ENCODE measurements at regions not wholly inside any gene's neighbourhood (a gene's known extent, or its start where the extent isn't known, plus 50 kb on each side); places are given as distances from the start of the nearest gene placed in this dataset.

DNA sequence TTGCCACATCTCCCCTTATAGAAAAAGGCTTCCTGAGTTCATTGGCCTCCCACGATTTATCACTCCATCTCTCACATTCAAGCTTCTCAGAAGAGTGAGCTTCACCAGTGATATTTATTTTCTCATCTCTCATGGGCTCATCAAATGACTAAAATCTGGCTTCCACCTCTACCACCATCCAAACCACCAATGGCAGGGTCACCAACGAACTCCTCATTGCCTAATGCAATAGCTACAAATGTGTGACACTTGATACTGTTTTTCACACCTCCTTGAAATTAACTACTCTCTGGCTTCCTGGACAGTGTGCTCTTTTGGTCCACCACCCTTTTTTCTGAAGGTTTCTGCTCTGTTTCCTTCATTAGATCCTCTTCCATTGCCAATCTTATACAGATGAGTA lies 129.0 kb downstream of the SH2D1A start:
- intact Hi-C loops (cut with DNase I; ENCODE audit: low total_unique reads): no loop called here
- DNase-seq: no peak
- no peaks in the 10 kb centered on the region for H3K9me3 ChIP-seq
- no peak for TF ChIP-seq POLR2AphosphoS5 (IDR thresholded peaks at IDR 0.05)
- no peak for TF ChIP-seq POLR2A (IDR thresholded peaks at IDR 0.05)
- TF ChIP-seq CTCF (IDR thresholded peaks at IDR 0.05 in 8 of 11, conservative IDR thresholded peaks at IDR 0.05 in 3 of 11): no peak
- H3K4me3 ChIP-seq: no peak overlapping the region
- no peaks in the 10 kb centered on the region for H3K27me3 ChIP-seq (replicated peaks in 1 of 7)
- no peaks in the 10 kb centered on the region for H3K36me3 ChIP-seq
- WGBS, 5 donors: 38 to 62% (median 48%) methylated on average over 2 of the region's 2 CpGs
- no peaks in the 10 kb centered on the region for H3K4me1 ChIP-seq
- no peak overlapping the region for H3K27ac ChIP-seq

GRCh38 chrX:124476562-124476961 lies 130.2 kb downstream of the SH2D1A start:
- Histone ChIP-seq H3K27me3 (replicated peaks in 1 of 7) (no peaks in the 10 kb centered on the region), H3K9me3 (no peaks in the 10 kb centered on the region), H3K27ac (no peak overlapping the region), H3K36me3 (no peaks in the 10 kb centered on the region), H3K4me3 (no peak overlapping the region), H3K4me1 (no peaks in the 10 kb centered on the region)
- TF ChIP-seq POLR2AphosphoS5 (IDR thresholded peaks at IDR 0.05) (no peak), POLR2A (IDR thresholded peaks at IDR 0.05) (no peak), CTCF (IDR thresholded peaks at IDR 0.05 in 8 of 11, conservative IDR thresholded peaks at IDR 0.05 in 3 of 11) (no peak)
- DNase-seq: no peak
- intact Hi-C loops (cut with DNase I; ENCODE audit: low total_unique reads): no loop called here
- WGBS, 5 donors: 72 to 98% (median 88%) methylated on average over 2 of the region's 2 CpGs

GRCh38 chrX:124478046-124478445 lies 131.7 kb downstream of the SH2D1A start:
- no peaks in the 10 kb centered on the region for H3K27me3 ChIP-seq (replicated peaks in 1 of 7)
- H3K27ac ChIP-seq: no peak overlapping the region
- 77 to 90% (median 82%) methylated on average over 5 of the region's 5 CpGs for WGBS, 5 donors
- no peak overlapping the region for H3K4me3 ChIP-seq
- TF ChIP-seq POLR2AphosphoS5 (IDR thresholded peaks at IDR 0.05): no peak
- TF ChIP-seq POLR2A (IDR thresholded peaks at IDR 0.05): no peak
- TF ChIP-seq CTCF (IDR thresholded peaks at IDR 0.05 in 8 of 11, conservative IDR thresholded peaks at IDR 0.05 in 3 of 11): no peak
- intact Hi-C loops (cut with DNase I; ENCODE audit: low total_unique reads): no loop called here
- no peaks in the 10 kb centered on the region for H3K9me3 ChIP-seq
- no peak for DNase-seq
- no peaks in the 10 kb centered on the region for H3K36me3 ChIP-seq
- H3K4me1 ChIP-seq: no peaks in the 10 kb centered on the region

GRCh38 chrX:124488412-124489161 lies 142.2 kb downstream of the SH2D1A start:
- Histone ChIP-seq H3K9me3 (no peaks in the 10 kb centered on the region), H3K36me3 (no peaks in the 10 kb centered on the region), H3K4me1 (no peaks in the 10 kb centered on the region), H3K27me3 (replicated peaks in 1 of 7) (no peaks in the 10 kb centered on the region), H3K27ac (no peak overlapping the region), H3K4me3 (no peak overlapping the region)
- DNase-seq: no peak
- no peak for TF ChIP-seq CTCF (IDR thresholded peaks at IDR 0.05 in 8 of 11, conservative IDR thresholded peaks at IDR 0.05 in 3 of 11)
- no peak for TF ChIP-seq POLR2AphosphoS5 (IDR thresholded peaks at IDR 0.05)
- no peak for TF ChIP-seq POLR2A (IDR thresholded peaks at IDR 0.05)
- intact Hi-C loops (cut with DNase I; ENCODE audit: low total_unique reads): no loop called here
- WGBS, 5 donors: 67 to 83% (median 77%) methylated on average over 4 of the region's 4 CpGs
